22Rv1 (cell line): ENCODE measurements at regions not wholly inside any gene's neighbourhood (a gene's known extent, or its start where the extent isn't known, plus 50 kb on each side); places are given as distances from the start of the nearest gene placed in this dataset.

Experiments
- H3K27ac ChIP-seq: fragments of 450-650 bp; 2 replicates; pipeline ENCODE4 v1.5.1; 2017
- CTCF ChIP-seq: fragments of 450-650 bp; IDR thresholded peaks from 2 replicates; pipeline ENCODE4 v1.5.1; 2017; ENCODE audit warnings: mild to moderate bottlenecking
- ZFX ChIP-seq: fragments of 450-650 bp; IDR thresholded peaks from 2 replicates; pipeline ENCODE4 v1.6.1; 2017; ENCODE audit warnings: antibody characterized with exemption, borderline replicate concordance

GRCh38 chr6:99152347-99152643 is 197.2 kb downstream of the FAXC start:
- no peak for TF ChIP-seq ZFX
- TF ChIP-seq CTCF = peak; percentile 50
- no peak overlapping the region for H3K27ac ChIP-seq

DNA sequence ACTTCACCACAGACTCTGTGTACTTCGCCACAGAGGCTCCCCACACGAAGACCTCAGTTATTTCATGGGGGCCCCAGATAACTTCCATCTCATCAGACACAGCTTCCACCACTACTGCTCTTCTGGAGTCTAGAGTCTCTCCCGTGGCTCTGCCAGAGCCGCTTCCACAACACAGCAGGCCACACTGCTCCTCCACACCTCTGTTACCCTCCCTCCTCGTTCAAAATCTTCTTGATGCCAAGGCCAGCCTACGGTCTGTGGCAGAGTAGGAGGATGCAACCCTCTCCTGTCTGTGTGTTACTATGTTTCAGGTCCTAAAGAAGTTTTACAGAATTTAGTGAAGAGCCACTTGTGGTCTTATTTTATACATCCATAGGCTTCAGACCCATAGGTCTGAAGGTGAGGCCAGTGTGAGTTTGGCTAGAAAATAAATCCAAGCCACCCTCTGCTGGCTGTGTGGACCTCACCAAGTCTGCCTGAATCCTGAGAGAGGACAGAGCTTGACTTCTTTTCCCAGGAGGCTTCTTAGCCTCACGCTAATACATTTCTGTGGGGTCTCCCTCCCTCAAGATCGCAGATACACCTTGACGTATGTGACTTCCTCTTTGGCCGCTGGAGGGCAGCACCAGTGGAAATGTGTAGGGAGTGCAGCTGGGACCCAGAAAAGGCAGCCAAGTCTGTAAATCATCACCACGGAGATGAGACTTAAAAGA is 197.7 kb downstream of the FAXC start:
- TF ChIP-seq ZFX (no peak), CTCF (peak; percentile 89)
- H3K27ac ChIP-seq = no peak overlapping the region

- H3K27ac ChIP-seq = no peak overlapping the region
- TF ChIP-seq ZFX = no peak
- TF ChIP-seq CTCF = no peak
Observed at GRCh38 chr6:99148761-99149160, 200.7 kb downstream of the FAXC start.

DNA sequence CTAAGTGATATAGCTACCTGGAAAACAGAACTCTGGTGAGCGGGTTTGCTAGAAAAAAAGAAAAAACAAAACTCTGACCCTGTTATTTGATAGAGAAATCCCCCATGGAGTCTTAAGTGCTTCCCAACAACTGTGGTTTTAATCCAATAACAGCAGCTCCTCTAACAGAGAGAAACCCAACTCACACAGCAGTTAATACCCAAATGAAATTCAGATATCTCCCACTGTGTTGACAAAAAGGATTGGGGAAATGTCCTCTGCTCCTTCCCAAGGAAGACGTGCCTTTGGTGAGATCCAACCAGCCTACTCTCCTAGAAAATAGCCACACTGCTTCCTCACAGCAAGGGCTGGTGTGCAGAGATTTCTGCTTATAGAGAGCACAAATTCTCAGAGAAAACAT is 200.4 kb upstream of the FBXL4 start:
- H3K27ac ChIP-seq = no peak overlapping the region

GRCh38 chr6:99147206-99147605 is 199.5 kb upstream of the FBXL4 start:
- no peak overlapping the region for H3K27ac ChIP-seq
- no peak for TF ChIP-seq ZFX
- TF ChIP-seq CTCF = no peak

More for the DNA sequence above, 200.4 kb upstream of the FBXL4 start:
- TF ChIP-seq CTCF (no peak), ZFX (no peak)

- no peak overlapping the region for H3K27ac ChIP-seq
- TF ChIP-seq ZFX = no peak
- no peak for TF ChIP-seq CTCF
Observed at GRCh38 chr6:99146711-99147110, 199.0 kb upstream of the FBXL4 start.

DNA sequence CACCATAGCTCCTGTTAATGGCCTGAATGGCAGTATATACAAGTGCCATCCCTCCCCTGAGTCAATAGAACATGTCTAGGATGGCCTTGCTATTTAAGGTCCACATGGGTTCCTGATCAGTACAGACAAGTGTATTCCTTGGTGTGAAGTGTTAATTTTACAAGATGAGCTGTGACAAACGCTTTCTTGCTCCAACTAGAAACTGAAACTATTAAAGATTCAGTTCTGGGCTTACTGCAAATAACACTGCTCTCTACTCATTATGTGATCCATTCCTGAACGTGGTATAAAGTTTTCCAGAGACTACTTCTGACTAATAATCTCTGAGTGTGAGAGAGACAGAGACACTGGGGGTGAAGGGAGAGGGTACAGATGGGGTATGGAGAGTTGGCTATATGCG is 198.0 kb upstream of the FBXL4 start:
- H3K27ac ChIP-seq = no peak overlapping the region
- no peak for TF ChIP-seq CTCF
- TF ChIP-seq ZFX = no peak
